DND-41 (cell line): ENCODE measurements at regions not wholly inside any gene's neighbourhood (a gene's known extent, or its start where the extent isn't known, plus 50 kb on each side); places are given as distances from the start of the nearest gene placed in this dataset.

Experiments used
- ATAC-seq: fragments of 200-7000 bp; cut with Tn5 transposase; 3 replicates; pipeline ENCODE4 v1.9.1; 2021; ENCODE audit warnings: low read depth; ENCODE audit not compliant: insufficient read depth
- DNase-seq: peaks from one replicate; pipeline ENCODE4 v3.0.0-alpha.2; 2020
- H2AFZ ChIP-seq: 2 replicates; pipeline ENCODE4 v1.6.0; 2012; ENCODE audit warnings: low read depth, low read length
- H3K27ac ChIP-seq: 2 replicates; pipeline ENCODE4 v1.5.1; 2012; ENCODE audit warnings: low read length, inconsistent platforms
- H3K27me3 ChIP-seq: fragments of 200-600 bp; sonication (generic); 2 replicates; pipeline ENCODE4 v1.6.0; 2012; ENCODE audit warnings: low read length, mild to moderate bottlenecking, inconsistent platforms; ENCODE audit not compliant: insufficient read depth, poor library complexity
- H3K36me3 ChIP-seq: 2 replicates; pipeline ENCODE4 v1.5.1; 2012; ENCODE audit warnings: low read length, inconsistent platforms; ENCODE audit not compliant: insufficient read depth
- H3K4me1 ChIP-seq: 2 replicates; pipeline ENCODE4 v1.5.1; 2012; ENCODE audit warnings: mild to moderate bottlenecking, low read length; ENCODE audit not compliant: insufficient read depth
- H3K4me2 ChIP-seq: 2 replicates; pipeline ENCODE4 v1.6.0; 2012; ENCODE audit warnings: mild to moderate bottlenecking, moderate library complexity, low read length, inconsistent platforms; ENCODE audit not compliant: insufficient read depth
- H3K4me3 ChIP-seq, 2 experiments: fragments of 200-600 bp in 1 of 2; shearing (Covaris generic) in 1 of 2; 2 replicates each; pipeline ENCODE4 v1.5.1; 2012 to 2016; ENCODE audit warnings: inconsistent platforms in 2 of 2, low read length in 2 of 2, mild to moderate bottlenecking in 2 of 2, low read depth in 1 of 2, moderate library complexity in 1 of 2
- H3K79me2 ChIP-seq: 2 replicates; pipeline ENCODE4 v1.6.0; 2012; ENCODE audit warnings: low read length, inconsistent platforms; ENCODE audit not compliant: insufficient read depth
- H3K9ac ChIP-seq: 2 replicates; pipeline ENCODE4 v1.6.0; 2012; ENCODE audit warnings: low read depth, mild to moderate bottlenecking, inconsistent platforms, low read length, moderate library complexity
- H3K9me3 ChIP-seq: 2 replicates; pipeline ENCODE4 v1.5.1; 2012; ENCODE audit warnings: low read length, moderate library complexity, mild to moderate bottlenecking, inconsistent platforms; ENCODE audit not compliant: insufficient read depth, severe bottlenecking
- H4K20me1 ChIP-seq: 2 replicates; pipeline ENCODE4 v1.6.0; 2012; ENCODE audit warnings: low read length; ENCODE audit not compliant: insufficient read depth
- CTCF ChIP-seq: IDR thresholded peaks from 2 replicates; pipeline ENCODE4 v1.5.1; 2012; ENCODE audit warnings: borderline replicate concordance, low read length, moderate library complexity, mild to moderate bottlenecking; ENCODE audit not compliant: poor library complexity, severe bottlenecking; ENCODE audit errors: extremely low read depth
- EZH2 ChIP-seq: IDR thresholded peaks from 3 replicates; pipeline ENCODE4 v1.6.1; 2012; ENCODE audit warnings: borderline replicate concordance, low read depth, mild to moderate bottlenecking, moderate library complexity, low read length, inconsistent platforms; ENCODE audit not compliant: severe bottlenecking

- no peak overlapping the region for H3K27ac ChIP-seq
- H4K20me1 ChIP-seq = no peaks in the 10 kb centered on the region
- ATAC-seq = no peak
- no peaks in the 10 kb centered on the region for H3K79me2 ChIP-seq
- H3K9me3 ChIP-seq = no peaks in the 10 kb centered on the region
- peaks cover 7% of the 10 kb centered on the region; the same call in 1 of the 2 replicates for H3K4me1 ChIP-seq
- H3K4me3 ChIP-seq = no peak overlapping the region
- H3K4me2 ChIP-seq = no peak overlapping the region
- DNase-seq = no peak
- no peaks in the 10 kb centered on the region for H3K27me3 ChIP-seq
- H3K9ac ChIP-seq = no peak overlapping the region
- no peak overlapping the region for H2AFZ ChIP-seq
- H3K36me3 ChIP-seq = no peaks in the 10 kb centered on the region
- no peak for TF ChIP-seq CTCF
- no peak for TF ChIP-seq EZH2
Measured at GRCh38 chr13:75224053-75224742, 257.8 kb downstream of the TBC1D4 start.

GRCh38 chr13:75222031-75222430 is 259.9 kb downstream of the TBC1D4 start:
- H3K27ac ChIP-seq = no peak overlapping the region
- no peak overlapping the region for H3K9ac ChIP-seq
- H3K4me2 ChIP-seq = no peak overlapping the region
- TF ChIP-seq EZH2 (no peak), CTCF (no peak)
- H3K4me3 ChIP-seq = no peak overlapping the region
- no peak overlapping the region for H2AFZ ChIP-seq
- ATAC-seq (no peak), DNase-seq (no peak)
- no peaks in the 10 kb centered on the region for H3K27me3 ChIP-seq
- no peaks in the 10 kb centered on the region for H3K36me3 ChIP-seq
- H4K20me1 ChIP-seq = no peaks in the 10 kb centered on the region
- H3K9me3 ChIP-seq = no peaks in the 10 kb centered on the region
- H3K79me2 ChIP-seq = no peaks in the 10 kb centered on the region
- H3K4me1 ChIP-seq = peaks cover 7% of the 10 kb centered on the region; the same call in 1 of the 2 replicates

- Histone ChIP-seq H3K27ac (no peak overlapping the region), H3K79me2 (no peaks in the 10 kb centered on the region), H3K4me2 (no peak overlapping the region), H3K9me3 (no peaks in the 10 kb centered on the region), H3K9ac (no peak overlapping the region), H3K4me3 (no peak overlapping the region), H3K4me1 (peaks cover 7% of the 10 kb centered on the region; the same call in 1 of the 2 replicates), H2AFZ (no peak overlapping the region), H3K36me3 (no peaks in the 10 kb centered on the region), H3K27me3 (peaks cover 3% of the 10 kb centered on the region), H4K20me1 (no peaks in the 10 kb centered on the region)
- no peak for DNase-seq
- no peak for ATAC-seq
- no peak for TF ChIP-seq CTCF
- TF ChIP-seq EZH2 = no peak
Measured at GRCh38 chr13:75220861-75221260, 261.1 kb downstream of the TBC1D4 start.
